ENCODE measurements at regions not wholly inside any gene's neighbourhood (a gene's known extent, or its start where the extent isn't known, plus 50 kb on each side); places are given as distances from the start of the nearest gene placed in this dataset.

DNA sequence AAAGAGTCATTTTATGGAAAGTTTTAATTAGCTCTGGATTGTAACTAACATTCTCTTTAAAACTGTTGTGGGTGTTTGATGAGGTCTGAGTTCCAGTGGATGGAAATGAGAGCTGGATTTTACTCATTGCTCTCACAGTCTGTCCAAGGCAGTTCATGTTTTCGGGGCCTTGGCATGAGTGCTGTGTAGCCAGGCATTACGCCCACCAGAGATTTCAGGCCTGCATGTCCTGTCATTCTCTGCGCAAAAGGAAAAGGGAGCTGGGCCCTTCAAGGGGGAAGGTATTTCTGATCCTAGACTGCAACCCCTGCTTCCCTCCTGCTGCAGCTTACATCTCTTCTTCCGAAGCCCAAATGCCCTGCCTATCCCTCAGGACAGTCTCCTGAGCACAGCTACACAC lies 499.6 kb upstream of the TRPC7 start:
- dilution Hi-C loops (cut with HindIII; ENCODE audit: low sequenced_read_pairs, unreplicated experiment), result no loop called here

More for the DNA sequence above, 499.6 kb upstream of the TRPC7 start:
- H2BK5ac ChIP-seq (ENCODE audit: low read depth, low read length, poor library complexity, severe bottlenecking), result no peak overlapping the region
- H3K27me3 ChIP-seq (ENCODE audit: control insufficient read depth, insufficient read depth, low read length), result no peaks in the 10 kb centered on the region
- BruUV-seq (replicated peaks), result no TSS peak
- WGBS, 2 experiments (ENCODE audit: extremely low coverage in 2 of 2, insufficient read length in 1 of 2), result 60% methylated on average over 1 of the region's 4 CpGs; no CpG with 5 or more reads in 1 of the 2 experiments
- ATAC-seq (ENCODE audit: low read depth) (no peak), DNase-seq (no peak)
- TF ChIP-seq RCOR1 (IDR thresholded peaks at IDR 0.05; ENCODE audit: insufficient replicate concordance, low read length) (no peak), NFE2L2 (IDR thresholded peaks at IDR 0.05; ENCODE audit: low read depth, low read length) (no peak), CHD1 (IDR thresholded peaks at IDR 0.05; ENCODE audit: low read depth, low read length) (no peak), RFX5 (IDR thresholded peaks at IDR 0.05; ENCODE audit: low read depth, low read length) (no peak), BHLHE40 (IDR thresholded peaks at IDR 0.05; ENCODE audit: low read depth, low read length) (no peak), SMC3 (IDR thresholded peaks at IDR 0.05; ENCODE audit: low read depth, low read length) (no peak), CEBPB (IDR thresholded peaks at IDR 0.05; ENCODE audit: low read depth, low read length) (no peak), FOS (IDR thresholded peaks at IDR 0.05; ENCODE audit: low read depth, low read length) (no peak), MAZ (IDR thresholded peaks at IDR 0.05; ENCODE audit: borderline replicate concordance, low read depth, low read length) (no peak), POLR2A (IDR thresholded peaks at IDR 0.05; ENCODE audit: low read depth, low read length) (no peak), USF2 (IDR thresholded peaks at IDR 0.05; ENCODE audit: low read depth, low read length) (no peak)
- TF ChIP-seq, protein P1, sequence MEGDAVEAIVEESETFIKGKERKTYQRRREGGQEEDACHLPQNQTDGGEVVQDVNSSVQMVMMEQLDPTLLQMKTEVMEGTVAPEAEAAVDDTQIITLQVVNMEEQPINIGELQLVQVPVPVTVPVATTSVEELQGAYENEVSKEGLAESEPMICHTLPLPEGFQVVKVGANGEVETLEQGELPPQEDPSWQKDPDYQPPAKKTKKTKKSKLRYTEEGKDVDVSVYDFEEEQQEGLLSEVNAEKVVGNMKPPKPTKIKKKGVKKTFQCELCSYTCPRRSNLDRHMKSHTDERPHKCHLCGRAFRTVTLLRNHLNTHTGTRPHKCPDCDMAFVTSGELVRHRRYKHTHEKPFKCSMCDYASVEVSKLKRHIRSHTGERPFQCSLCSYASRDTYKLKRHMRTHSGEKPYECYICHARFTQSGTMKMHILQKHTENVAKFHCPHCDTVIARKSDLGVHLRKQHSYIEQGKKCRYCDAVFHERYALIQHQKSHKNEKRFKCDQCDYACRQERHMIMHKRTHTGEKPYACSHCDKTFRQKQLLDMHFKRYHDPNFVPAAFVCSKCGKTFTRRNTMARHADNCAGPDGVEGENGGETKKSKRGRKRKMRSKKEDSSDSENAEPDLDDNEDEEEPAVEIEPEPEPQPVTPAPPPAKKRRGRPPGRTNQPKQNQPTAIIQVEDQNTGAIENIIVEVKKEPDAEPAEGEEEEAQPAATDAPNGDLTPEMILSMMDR (conservative IDR thresholded peaks at IDR 0.05; ENCODE audit: low read depth, low read length), result no peak
- intact Hi-C loops (cut with micrococcal nuclease) (no loop called here), in situ Hi-C loops (cut with MboI; ENCODE audit: low sequenced_read_pairs) (no loop called here)
- H2BK15ac ChIP-seq (ENCODE audit: low read depth, low read length), result no peak overlapping the region
- no peak overlapping the region for H4K5ac ChIP-seq (ENCODE audit: low read depth, low read length)
- no peak overlapping the region for H2AK5ac ChIP-seq (ENCODE audit: low read depth, low read length)
- H4K8ac ChIP-seq (ENCODE audit: low read depth in 2 of 2, low read length in 2 of 2), result no peak overlapping the region
- no peaks in the 10 kb centered on the region for H3K79me1 ChIP-seq (ENCODE audit: low read depth in 1 of 2, low read length in 2 of 2)
- no peaks in the 10 kb centered on the region for H3K36me3 ChIP-seq (ENCODE audit: control insufficient read depth, insufficient read depth, low read length)
- CTCF ChIA-PET, result no interaction called here
- H3K14ac ChIP-seq (replicated peaks; ENCODE audit: low read depth, low read length), result no peak overlapping the region
- no peak overlapping the region for H3K9ac ChIP-seq (ENCODE audit: low read depth, low read length)
- no peak overlapping the region for H4K91ac ChIP-seq (ENCODE audit: insufficient read depth, low read depth, low read length)
- H3K18ac ChIP-seq (ENCODE audit: low read depth, low read length), result no peak overlapping the region
- H3K4me1 ChIP-seq (ENCODE audit: control insufficient read depth, insufficient read depth, low read length), result no peaks in the 10 kb centered on the region
- no peak overlapping the region for H3K56ac ChIP-seq (ENCODE audit: extremely low read depth, insufficient read depth, low read length)
- H3K9me1 ChIP-seq (ENCODE audit: insufficient read depth, low read length), result no peaks in the 10 kb centered on the region
- no peak overlapping the region for H2BK20ac ChIP-seq (ENCODE audit: low read depth, low read length)
- H4K20me1 ChIP-seq (ENCODE audit: insufficient read depth, low read length), result no peaks in the 10 kb centered on the region
- H3K27ac ChIP-seq (ENCODE audit: insufficient read depth, low read length), result no peak overlapping the region
- POLR2A ChIA-PET (ENCODE audit: unreplicated experiment), result no interaction called here
- no peak overlapping the region for H3K23ac ChIP-seq (ENCODE audit: low read depth, low read length)
- H2AFZ ChIP-seq (replicated peaks; ENCODE audit: low read length, poor library complexity), result no peak overlapping the region
- no peak overlapping the region for H2BK120ac ChIP-seq (ENCODE audit: low read depth, low read length)
- H3K4ac ChIP-seq (ENCODE audit: low read depth, low read length), result no peak overlapping the region
- H3K4me3 ChIP-seq (ENCODE audit: insufficient read depth, low read depth, low read length), result no peak overlapping the region
- no peak overlapping the region for H3K4me2 ChIP-seq (ENCODE audit: low read depth, low read length)
- peaks cover 12% of the 10 kb centered on the region; the same call in 1 of the 2 replicates for H3K9me3 ChIP-seq (ENCODE audit: control insufficient read depth, insufficient read depth, low read length)
- H2AK9ac ChIP-seq (replicated peaks; ENCODE audit: low read depth, low read length, poor library complexity), result no peak overlapping the region

Data from IMR-90 (cell line).